GM12892 (cell line): ENCODE measurements at regions not wholly inside any gene's neighbourhood (a gene's known extent, or its start where the extent isn't known, plus 50 kb on each side); places are given as distances from the start of the nearest gene placed in this dataset.

Source experiments
- DNase-seq: peaks from one replicate; pipeline ENCODE4 v3.0.0; 2011; ENCODE audit not compliant: insufficient read length
- FAIRE-seq: peaks from 2 replicates; lab custom pipeline; 2011; peaks lifted over from hg19 to GRCh38; lab: Jason Lieb, UNC
- POLR2A ChIP-seq: IDR thresholded peaks from 2 replicates; pipeline ENCODE4 v1.6.1; 2011; ENCODE audit warnings: low read depth, low read length, control low read depth
- POLR2AphosphoS5 ChIP-seq: IDR thresholded peaks from 2 replicates; pipeline ENCODE4 v1.6.1; 2011; ENCODE audit warnings: low read depth, low read length, control low read depth
- TAF1 ChIP-seq: IDR thresholded peaks from 2 replicates; pipeline ENCODE4 v1.6.1; 2011; ENCODE audit warnings: low read depth, mild to moderate bottlenecking, control low read depth, low read length, borderline replicate concordance

DNA sequence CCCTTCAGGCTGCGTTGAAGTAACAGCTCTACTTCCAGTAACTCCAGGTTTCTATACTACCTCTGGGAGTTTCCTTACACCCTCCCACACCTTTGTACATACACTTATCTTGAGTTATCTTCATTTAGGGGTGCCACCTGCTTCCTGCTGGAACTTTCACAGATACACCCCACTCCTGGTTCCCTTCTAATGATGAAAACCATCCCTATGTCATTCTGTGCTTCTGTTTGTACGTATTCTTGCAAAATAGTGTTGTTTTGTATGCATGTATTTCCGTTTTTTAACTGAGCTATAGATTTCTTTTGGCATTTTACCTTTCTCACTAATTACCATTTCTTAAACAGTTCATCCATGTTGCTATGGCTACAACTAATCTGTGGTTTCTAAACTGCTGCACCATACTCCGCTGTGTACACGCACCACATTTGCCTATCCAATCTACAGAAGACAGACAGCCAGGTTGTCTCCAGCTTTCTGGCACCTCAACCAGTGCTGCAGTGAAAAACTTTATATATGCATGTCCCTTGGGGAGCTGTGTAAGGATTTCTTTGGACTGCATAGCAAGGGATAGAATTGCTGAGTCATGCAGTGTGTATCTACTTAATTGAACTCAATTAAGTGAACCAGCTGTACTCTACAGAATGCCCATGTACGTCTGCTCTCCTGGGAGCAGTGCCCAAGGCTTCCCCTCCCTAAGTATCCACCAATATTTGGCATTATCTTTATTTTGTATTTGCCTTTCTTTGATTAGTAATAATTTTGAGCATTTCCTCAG, 61.4 kb upstream of the ST8SIA2 start:
- FAIRE-seq, result no peak
- TF ChIP-seq TAF1 (no peak), POLR2A (no peak), POLR2AphosphoS5 (no peak)

DNA sequence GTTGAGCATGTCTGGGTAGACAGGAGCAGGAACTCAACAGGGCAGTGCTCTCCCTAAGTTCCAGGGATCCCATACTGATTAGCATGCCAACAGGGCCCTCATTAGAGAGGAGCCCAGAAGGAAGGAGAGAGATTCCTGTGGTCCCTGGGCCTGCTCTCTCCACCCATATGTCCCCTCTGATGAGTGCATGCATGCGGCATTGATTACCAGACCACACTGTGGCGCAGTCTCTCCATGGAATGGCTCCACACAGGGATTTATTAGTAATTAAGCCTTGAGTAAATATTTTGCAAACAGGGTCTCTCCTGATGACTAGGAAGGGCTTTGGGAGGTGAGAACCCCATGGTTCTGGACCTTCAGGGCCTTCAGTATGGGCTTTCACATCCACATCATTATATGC, 60.0 kb upstream of the ST8SIA2 start:
- TF ChIP-seq POLR2AphosphoS5 (no peak), POLR2A (no peak)
- DNase-seq (no peak), FAIRE-seq (no peak)

More for the DNA sequence above, 61.4 kb upstream of the ST8SIA2 start:
- DNase-seq, result no peak

GRCh38 chr15:92336419-92336987, 57.2 kb upstream of the ST8SIA2 start:
- no peak for FAIRE-seq
- DNase-seq, result no peak
- no peak for TF ChIP-seq POLR2A
- TF ChIP-seq POLR2AphosphoS5, result no peak
- no peak for TF ChIP-seq TAF1

- TF ChIP-seq TAF1, result no peak
- FAIRE-seq (no peak), DNase-seq (no peak)
Measured at GRCh38 chr15:92339361-92339760, 54.3 kb upstream of the ST8SIA2 start.
